Smooth muscle cell (in vitro differentiated cells): ENCODE measurements at regions not wholly inside any gene's neighbourhood (a gene's known extent, or its start where the extent isn't known, plus 50 kb on each side); places are given as distances from the start of the nearest gene placed in this dataset.
"Not testable (repeated sequence)": the region's sequence is repeated elsewhere in the genome, so short reads cannot be mapped to it uniquely, and the experiment has no call there.

Source experiments
- DNase-seq: peaks from one replicate; lab custom pipeline; 2025; ENCODE audit not compliant: unreplicated experiment; lab: John Stamatoyannopoulos, UW
- H2AFZ ChIP-seq: fragments of 200-600 bp; sonication (generic); 2 replicates; pipeline ENCODE4 v1.6.0; 2016; ENCODE audit warnings: antibody characterized with exemption, low read depth, mild to moderate bottlenecking
- H3F3A ChIP-seq: fragments of 200-600 bp; sonication (generic); 2 replicates; pipeline ENCODE4 v1.6.0; 2017; ENCODE audit warnings: antibody characterized with exemption, low read depth
- H3K27ac ChIP-seq: fragments of 200-600 bp; sonication (generic); 2 replicates; pipeline ENCODE4 v1.5.1; 2016; ENCODE audit warnings: low read depth, mild to moderate bottlenecking
- H3K27me3 ChIP-seq: fragments of 200-600 bp; sonication (generic); 2 replicates; pipeline ENCODE4 v1.6.1; 2016; ENCODE audit warnings: low read depth, mild to moderate bottlenecking
- H3K36me3 ChIP-seq: fragments of 200-600 bp; sonication (generic); 2 replicates; pipeline ENCODE4 v1.5.1; 2016; ENCODE audit warnings: low read depth
- H3K4me1 ChIP-seq: fragments of 200-600 bp; sonication (generic); 2 replicates; pipeline ENCODE4 v1.5.1; 2016; ENCODE audit warnings: low read depth
- H3K4me2 ChIP-seq: fragments of 200-600 bp; sonication (generic); 2 replicates; pipeline ENCODE4 v1.6.0; 2016; ENCODE audit warnings: mild to moderate bottlenecking
- H3K4me3 ChIP-seq: fragments of 200-600 bp; sonication (generic); 2 replicates; pipeline ENCODE4 v1.5.1; 2016; ENCODE audit warnings: mild to moderate bottlenecking
- H3K79me2 ChIP-seq: fragments of 200-600 bp; sonication (generic); 2 replicates; pipeline ENCODE4 v1.6.0; 2016; ENCODE audit warnings: low read depth, mild to moderate bottlenecking
- H3K9ac ChIP-seq: fragments of 200-600 bp; sonication (generic); 2 replicates; pipeline ENCODE4 v1.6.0; 2016; ENCODE audit warnings: low read depth
- H3K9me3 ChIP-seq: fragments of 200-600 bp; sonication (generic); replicated peaks from 2 replicates; pipeline ENCODE4 v1.5.1; 2016; ENCODE audit warnings: low read depth
- H4K20me1 ChIP-seq: fragments of 200-600 bp; sonication (generic); 2 replicates; pipeline ENCODE4 v1.6.0; 2016; ENCODE audit warnings: low read depth
- CTCF ChIP-seq: fragments of 200-600 bp; sonication (generic); IDR thresholded peaks from 2 replicates; pipeline ENCODE4 v1.5.1; 2017; ENCODE audit warnings: borderline replicate concordance, mild to moderate bottlenecking, antibody characterized with exemption; ENCODE audit not compliant: insufficient read depth, poor library complexity, severe bottlenecking
- whole genome bisulfite sequencing: methylation state at CpG from one replicate; pipeline ENCODE4 v1.1.7; 2016; ENCODE audit warnings: low lambda C conversion rate; 5-methylcytosine and 5-hydroxymethylcytosine counted together

- no peaks in the 10 kb centered on the region for H3K9me3 ChIP-seq
- H4K20me1 ChIP-seq: no peaks in the 10 kb centered on the region
- no peaks in the 10 kb centered on the region for H3K79me2 ChIP-seq
- no peak for DNase-seq
- TF ChIP-seq CTCF: no peak
- H3K4me2 ChIP-seq: peak overlapping the region; percentile 93
- peak overlapping the region; percentile 50 for H3K4me3 ChIP-seq
- no peak overlapping the region for H3K27ac ChIP-seq
- H3F3A ChIP-seq: peaks cover 22% of the 10 kb centered on the region
- H3K9ac ChIP-seq: no peak overlapping the region
- peak overlapping the region; percentile 86 for H2AFZ ChIP-seq
- no peaks in the 10 kb centered on the region for H3K36me3 ChIP-seq
- no peaks in the 10 kb centered on the region for H3K27me3 ChIP-seq
- WGBS: 3% methylated on average over 35 of the region's 48 CpGs
- peaks cover 15% of the 10 kb centered on the region for H3K4me1 ChIP-seq
Measured at GRCh38 chr18:10131460-10132395, 217.9 kb downstream of the VAPA start.

GRCh38 chr18:10133516-10133915 lies 219.7 kb downstream of the VAPA start:
- no peak overlapping the region for H3K27ac ChIP-seq
- no peaks in the 10 kb centered on the region for H3K27me3 ChIP-seq
- peaks cover 15% of the 10 kb centered on the region for H3K4me1 ChIP-seq
- H3K36me3 ChIP-seq: no peaks in the 10 kb centered on the region
- no peak for DNase-seq
- 80% methylated on average over 2 of the region's 2 CpGs for WGBS
- no peaks in the 10 kb centered on the region for H4K20me1 ChIP-seq
- H3K79me2 ChIP-seq: no peaks in the 10 kb centered on the region
- H3K4me3 ChIP-seq: no peak overlapping the region
- H2AFZ ChIP-seq: no peak overlapping the region
- TF ChIP-seq CTCF: no peak
- H3K9ac ChIP-seq: no peak overlapping the region
- peaks cover 27% of the 10 kb centered on the region for H3F3A ChIP-seq
- no peaks in the 10 kb centered on the region for H3K9me3 ChIP-seq
- H3K4me2 ChIP-seq: no peak overlapping the region

- Histone ChIP-seq H3K9ac (no peak overlapping the region), H3K27me3 (no peaks in the 10 kb centered on the region), H3K36me3 (no peaks in the 10 kb centered on the region), H3K9me3 (no peaks in the 10 kb centered on the region), H3K4me3 (no peak overlapping the region), H4K20me1 (no peaks in the 10 kb centered on the region), H3K4me2 (no peak overlapping the region), H3K4me1 (peaks cover 15% of the 10 kb centered on the region), H2AFZ (no peak overlapping the region), H3F3A (peaks cover 27% of the 10 kb centered on the region), H3K27ac (no peak overlapping the region), H3K79me2 (no peaks in the 10 kb centered on the region)
- no peak for DNase-seq
- 92% methylated on average over 14 of the region's 14 CpGs for WGBS
- TF ChIP-seq CTCF: no peak
Measured at GRCh38 chr18:10134204-10134603, 220.4 kb downstream of the VAPA start.

- Histone ChIP-seq H3K4me1 (peaks cover 19% of the 10 kb centered on the region), H3F3A (peaks cover 27% of the 10 kb centered on the region)
- H3K27ac ChIP-seq, H4K20me1 ChIP-seq, H3K4me3 ChIP-seq, DNase-seq, H3K27me3 ChIP-seq, H3K79me2 ChIP-seq, H3K4me2 ChIP-seq, H3K36me3 ChIP-seq, H3K9me3 ChIP-seq, H2AFZ ChIP-seq, H3K9ac ChIP-seq: not testable (repeated sequence)
- WGBS: 90% methylated on average over 2 of the region's 3 CpGs
Measured at GRCh38 chr18:10134749-10135148, 220.9 kb downstream of the VAPA start.
